Activated CD4-positive, alpha-beta memory T cell treated with anti-CD3 and anti-CD28 coated beads, Interleukin-2, amount 10 ng/mL, durations not matched to agents 7 days and 5 days (primary cell): ENCODE measurements at regions not wholly inside any gene's neighbourhood (a gene's known extent, or its start where the extent isn't known, plus 50 kb on each side); places are given as distances from the start of the nearest gene placed in this dataset.

ENCODE experiments used
- CTCF ChIA-PET: fragments of 350-600 bp; sonication (Branson Sonifier 250); formaldehyde crosslinking; loops from one replicate; lab custom pipeline; 2021; ENCODE audit warnings: antibody characterized with exemption, inconsistent platforms; lab: Charles Lee
- POLR2A ChIA-PET: fragments of 350-600 bp; sonication (Branson Sonifier 250); formaldehyde crosslinking; loops from one replicate; lab custom pipeline; 2021; ENCODE audit warnings: antibody characterized with exemption; lab: Charles Lee
- DNase-seq: peaks from one replicate; pipeline ENCODE4 v3.0.0-alpha.2; 2020
- H3K27ac Mint-ChIP-seq: one replicate; pipeline ENCODE4 v1.8.0; 2021; ENCODE audit warnings: mild to moderate bottlenecking, mixed read lengths
- H3K27me3 Mint-ChIP-seq: one replicate; pipeline ENCODE4 v1.8.0; 2021; ENCODE audit warnings: mixed read lengths
- H3K36me3 Mint-ChIP-seq: one replicate; pipeline ENCODE4 v1.8.0; 2021; ENCODE audit warnings: low read depth, mixed read lengths
- H3K4me1 Mint-ChIP-seq: one replicate; pipeline ENCODE4 v1.8.0; 2021; ENCODE audit warnings: mixed read lengths
- H3K4me3 Mint-ChIP-seq: one replicate; pipeline ENCODE4 v1.8.0; 2021; ENCODE audit warnings: mild to moderate bottlenecking, mixed read lengths
- H3K9me3 Mint-ChIP-seq: one replicate; pipeline ENCODE4 v1.8.0; 2021; ENCODE audit warnings: mixed read lengths

DNA sequence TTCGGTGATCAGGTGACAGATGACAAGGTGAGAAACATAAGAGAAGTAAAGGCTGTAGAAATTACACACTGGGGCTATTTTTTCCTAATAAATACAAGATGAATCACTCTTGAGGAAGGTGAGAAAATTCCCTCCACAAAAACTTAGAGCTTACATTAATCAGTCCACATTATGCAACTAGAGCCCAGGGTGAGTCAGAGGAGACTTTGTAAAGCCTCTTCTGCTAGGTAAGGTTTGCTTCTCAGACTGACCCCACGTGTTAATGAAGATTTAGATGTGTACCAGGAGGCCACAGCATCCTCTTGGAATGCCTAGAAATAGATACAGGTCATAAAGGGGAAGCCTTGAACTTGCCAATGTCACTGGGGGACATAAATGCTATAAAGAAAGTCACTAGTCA is 396.0 kb upstream of the SMIM31 start:
- CTCF ChIA-PET: no interaction called here
- no peaks in the 10 kb centered on the region for H3K9me3 Mint-ChIP-seq
- H3K27me3 Mint-ChIP-seq: no peaks in the 10 kb centered on the region
- H3K4me1 Mint-ChIP-seq: no peaks in the 10 kb centered on the region
- POLR2A ChIA-PET: no interaction called here
- no peaks in the 10 kb centered on the region for H3K36me3 Mint-ChIP-seq
- no peak overlapping the region for H3K4me3 Mint-ChIP-seq
- DNase-seq: no peak
- no peak overlapping the region for H3K27ac Mint-ChIP-seq

DNA sequence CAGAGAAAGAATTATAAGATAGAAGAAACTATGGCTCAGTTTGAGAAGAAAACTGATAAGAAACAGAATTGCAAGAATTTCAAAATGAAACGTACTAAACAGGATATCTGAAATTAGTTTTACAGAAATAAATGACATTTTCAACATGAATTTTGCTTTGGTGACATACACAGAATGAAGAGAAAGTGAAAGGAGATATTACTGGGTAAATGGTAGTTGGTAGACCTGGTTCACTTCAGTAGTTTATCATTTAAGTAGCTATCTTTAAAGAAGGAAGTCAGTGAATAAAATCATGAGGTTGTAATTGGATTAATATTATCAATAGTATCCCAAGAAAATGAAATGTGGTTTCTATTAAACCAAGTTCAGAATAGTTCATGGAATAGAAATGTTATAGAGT is 395.5 kb upstream of the SMIM31 start:
- Mint-ChIP-seq H3K9me3 (no peaks in the 10 kb centered on the region), H3K4me1 (no peaks in the 10 kb centered on the region), H3K27ac (no peak overlapping the region), H3K27me3 (no peaks in the 10 kb centered on the region), H3K4me3 (no peak overlapping the region), H3K36me3 (no peaks in the 10 kb centered on the region)
- no peak for DNase-seq
- CTCF ChIA-PET: no interaction called here
- POLR2A ChIA-PET: no interaction called here

- DNase-seq: no peak
- Mint-ChIP-seq H3K27ac (no peak overlapping the region), H3K27me3 (no peaks in the 10 kb centered on the region), H3K4me1 (no peaks in the 10 kb centered on the region), H3K36me3 (no peaks in the 10 kb centered on the region), H3K4me3 (no peak overlapping the region), H3K9me3 (no peaks in the 10 kb centered on the region)
- ChIA-PET CTCF (no interaction called here), POLR2A (no interaction called here)
Observed at GRCh38 chr4:164359881-164360280, 394.1 kb upstream of the SMIM31 start.

GRCh38 chr4:164368894-164369293 is 385.0 kb upstream of the SMIM31 start:
- Mint-ChIP-seq H3K36me3 (no peaks in the 10 kb centered on the region), H3K4me1 (no peaks in the 10 kb centered on the region), H3K27me3 (no peaks in the 10 kb centered on the region), H3K4me3 (no peak overlapping the region), H3K9me3 (no peaks in the 10 kb centered on the region), H3K27ac (no peak overlapping the region)
- CTCF ChIA-PET: no interaction called here
- POLR2A ChIA-PET: no interaction called here
- no peak for DNase-seq

DNA sequence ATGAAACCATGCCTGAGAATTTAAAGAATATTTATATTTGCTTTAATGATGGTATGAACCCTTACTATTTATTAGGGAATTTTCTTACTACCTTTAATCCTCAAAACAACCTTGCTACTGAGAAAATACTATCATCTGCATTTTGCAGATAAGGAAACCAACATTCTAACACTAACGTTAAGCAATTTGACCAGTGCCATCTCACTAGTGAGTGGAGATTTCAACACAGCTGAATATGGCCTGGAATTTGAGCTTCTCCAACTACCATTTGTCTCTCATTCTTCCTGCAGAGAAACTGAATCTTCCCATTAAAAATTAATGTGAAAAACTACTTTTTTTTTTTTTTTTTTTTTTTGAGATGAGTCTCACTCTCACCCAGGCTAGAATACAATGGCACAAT is 380.9 kb upstream of the SMIM31 start:
- Mint-ChIP-seq H3K36me3 (no peaks in the 10 kb centered on the region), H3K4me3 (no peak overlapping the region), H3K27me3 (no peaks in the 10 kb centered on the region), H3K9me3 (no peaks in the 10 kb centered on the region), H3K4me1 (no peaks in the 10 kb centered on the region), H3K27ac (no peak overlapping the region)
- POLR2A ChIA-PET: no interaction called here
- DNase-seq: no peak
- CTCF ChIA-PET: interaction anchor here (0.7 kb wide), 1 partner anchor 266 kb away, joined by 3 read pairs; no protein-coding TSS in a partner anchor

DNA sequence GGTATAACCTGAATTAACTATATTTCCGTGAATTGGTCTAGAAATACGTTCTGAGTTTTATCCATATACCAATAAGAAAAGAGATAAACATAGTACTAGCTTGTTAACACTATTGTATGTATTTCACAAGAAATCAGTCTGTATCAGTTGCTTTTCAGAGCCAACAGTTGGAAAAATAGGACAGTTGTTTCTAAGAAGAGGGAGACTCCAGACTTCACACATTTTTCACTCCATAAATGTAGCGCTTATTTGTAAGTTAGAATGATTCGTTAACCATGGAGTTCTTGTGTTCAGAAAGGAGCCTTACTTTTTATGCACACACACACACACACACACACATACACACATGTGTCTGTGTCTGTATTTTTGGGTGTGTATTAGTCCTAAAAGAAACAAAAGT is 376.7 kb upstream of the SMIM31 start:
- Mint-ChIP-seq H3K27ac (no peak overlapping the region), H3K27me3 (no peaks in the 10 kb centered on the region), H3K36me3 (no peaks in the 10 kb centered on the region), H3K4me3 (no peak overlapping the region), H3K9me3 (no peaks in the 10 kb centered on the region), H3K4me1 (no peaks in the 10 kb centered on the region)
- DNase-seq: no peak
- POLR2A ChIA-PET: no interaction called here
- CTCF ChIA-PET: no interaction called here

DNA sequence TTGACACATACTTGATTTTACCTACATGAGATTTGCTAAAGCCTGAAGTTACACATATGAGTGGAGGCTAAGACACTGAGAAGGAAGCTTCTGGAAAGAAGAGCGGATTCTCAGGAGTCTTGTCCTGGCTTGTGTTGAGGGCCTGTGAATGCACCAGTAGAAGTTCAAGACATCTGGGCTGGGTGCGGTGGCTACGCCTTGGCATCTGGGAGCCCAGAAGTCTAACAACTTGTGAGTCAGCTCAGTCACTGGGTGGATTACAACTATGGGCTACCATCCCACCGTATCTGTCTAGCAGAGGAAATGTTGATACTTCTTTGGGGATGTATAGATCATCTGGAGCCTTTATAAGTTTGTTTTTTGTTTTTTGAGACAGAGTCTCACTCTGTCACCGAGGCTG is 375.6 kb upstream of the SMIM31 start:
- no peaks in the 10 kb centered on the region for H3K36me3 Mint-ChIP-seq
- H3K4me1 Mint-ChIP-seq: no peaks in the 10 kb centered on the region
- H3K4me3 Mint-ChIP-seq: no peak overlapping the region
- CTCF ChIA-PET: no interaction called here
- DNase-seq: no peak
- no peaks in the 10 kb centered on the region for H3K9me3 Mint-ChIP-seq
- POLR2A ChIA-PET: no interaction called here
- H3K27me3 Mint-ChIP-seq: peaks cover 9% of the 10 kb centered on the region
- H3K27ac Mint-ChIP-seq: no peak overlapping the region

GRCh38 chr4:164379694-164380093 is 374.2 kb upstream of the SMIM31 start:
- POLR2A ChIA-PET: no interaction called here
- no peaks in the 10 kb centered on the region for H3K9me3 Mint-ChIP-seq
- H3K4me3 Mint-ChIP-seq: no peak overlapping the region
- H3K27me3 Mint-ChIP-seq: peaks cover 15% of the 10 kb centered on the region
- H3K27ac Mint-ChIP-seq: no peak overlapping the region
- CTCF ChIA-PET: no interaction called here
- H3K36me3 Mint-ChIP-seq: no peaks in the 10 kb centered on the region
- no peak for DNase-seq
- no peaks in the 10 kb centered on the region for H3K4me1 Mint-ChIP-seq

DNA sequence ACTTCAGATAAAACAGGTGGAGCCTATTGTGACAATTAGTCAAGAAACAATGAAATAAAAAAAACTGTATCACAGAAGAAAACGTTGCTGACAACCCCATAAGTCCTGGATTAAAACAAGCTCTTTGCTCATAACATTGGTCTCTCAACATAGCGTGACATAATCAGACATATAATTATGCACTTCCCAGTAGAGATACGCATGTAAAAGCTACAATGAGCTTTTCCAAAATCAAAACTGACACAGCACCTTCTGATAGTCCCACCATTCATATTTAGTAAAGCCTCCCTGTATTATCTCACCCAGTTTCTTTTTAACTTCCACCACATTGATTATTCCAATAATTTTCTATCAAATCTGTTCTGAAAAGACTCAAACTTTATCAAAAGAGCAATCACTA is 372.1 kb upstream of the SMIM31 start:
- no peak for DNase-seq
- CTCF ChIA-PET: no interaction called here
- Mint-ChIP-seq H3K9me3 (no peaks in the 10 kb centered on the region), H3K27ac (no peak overlapping the region), H3K4me1 (no peaks in the 10 kb centered on the region), H3K27me3 (peaks cover 17% of the 10 kb centered on the region), H3K36me3 (no peaks in the 10 kb centered on the region), H3K4me3 (no peak overlapping the region)
- POLR2A ChIA-PET: no interaction called here

- H3K27me3 Mint-ChIP-seq: peaks cover 17% of the 10 kb centered on the region
- no peaks in the 10 kb centered on the region for H3K4me1 Mint-ChIP-seq
- no peaks in the 10 kb centered on the region for H3K9me3 Mint-ChIP-seq
- no peaks in the 10 kb centered on the region for H3K36me3 Mint-ChIP-seq
- no peak overlapping the region for H3K4me3 Mint-ChIP-seq
- no peak overlapping the region for H3K27ac Mint-ChIP-seq
- DNase-seq: no peak
- POLR2A ChIA-PET: no interaction called here
- CTCF ChIA-PET: no interaction called here
Observed at GRCh38 chr4:164383058-164383357, 370.9 kb upstream of the SMIM31 start.

- peaks cover 17% of the 10 kb centered on the region for H3K27me3 Mint-ChIP-seq
- no peak overlapping the region for H3K27ac Mint-ChIP-seq
Observed at GRCh38 chr4:164383358-164384220, 370.3 kb upstream of the SMIM31 start.

DNA sequence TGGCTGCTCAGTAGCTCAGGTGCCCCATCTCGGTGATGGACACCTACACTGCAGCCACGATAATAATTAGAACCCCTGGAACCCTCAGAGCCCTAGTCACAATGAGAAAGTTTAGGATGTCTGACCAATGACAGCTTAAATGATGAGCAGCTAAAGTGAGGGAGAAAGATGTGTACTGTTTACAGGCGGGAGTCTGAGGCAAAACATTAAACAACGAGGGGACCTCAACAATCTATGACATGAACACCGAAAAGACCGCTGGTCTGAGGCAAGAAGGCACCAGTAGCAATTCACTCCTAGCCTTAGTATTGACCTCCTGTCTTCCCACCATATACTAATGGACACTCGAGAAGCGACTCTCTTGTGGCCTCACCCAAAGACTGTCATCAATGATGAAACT is 369.5 kb upstream of the SMIM31 start:
- Mint-ChIP-seq H3K36me3 (no peaks in the 10 kb centered on the region), H3K4me1 (no peaks in the 10 kb centered on the region), H3K27me3 (peaks cover 17% of the 10 kb centered on the region), H3K4me3 (no peak overlapping the region), H3K27ac (no peak overlapping the region), H3K9me3 (no peaks in the 10 kb centered on the region)
- POLR2A ChIA-PET: no interaction called here
- CTCF ChIA-PET: no interaction called here
- no peak for DNase-seq

More at GRCh38 chr4:164383358-164384220, 370.3 kb upstream of the SMIM31 start:
- no peak for DNase-seq
- ChIA-PET POLR2A (no interaction called here), CTCF (no interaction called here)
- Mint-ChIP-seq H3K4me3 (no peak overlapping the region), H3K4me1 (no peaks in the 10 kb centered on the region), H3K9me3 (no peaks in the 10 kb centered on the region), H3K36me3 (no peaks in the 10 kb centered on the region)

- H3K4me3 Mint-ChIP-seq: no peak overlapping the region
- H3K36me3 Mint-ChIP-seq: no peaks in the 10 kb centered on the region
- H3K9me3 Mint-ChIP-seq: no peaks in the 10 kb centered on the region
- CTCF ChIA-PET: no interaction called here
- no peak for DNase-seq
- H3K27me3 Mint-ChIP-seq: no peaks in the 10 kb centered on the region
- POLR2A ChIA-PET: no interaction called here
- H3K4me1 Mint-ChIP-seq: no peaks in the 10 kb centered on the region
- H3K27ac Mint-ChIP-seq: no peak overlapping the region
Observed at GRCh38 chr4:164396439-164396838, 357.5 kb upstream of the SMIM31 start.

DNA sequence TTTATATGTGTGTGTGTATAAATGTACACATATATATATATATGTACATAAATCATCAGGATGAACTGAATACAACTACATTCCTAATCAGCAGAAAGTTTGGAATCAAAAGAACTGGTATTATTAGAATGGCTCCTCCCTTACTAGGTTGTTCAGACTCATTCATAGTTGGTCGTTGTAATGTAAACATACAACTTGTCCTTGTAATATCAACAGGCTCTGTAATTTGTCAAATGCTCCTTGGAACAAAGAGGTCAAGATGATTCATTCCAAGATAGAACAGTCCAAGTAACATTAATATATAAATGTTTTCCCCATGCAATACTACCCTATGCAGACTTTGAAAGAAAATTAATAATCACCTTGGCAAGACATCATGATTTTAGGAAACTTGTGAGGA is 351.4 kb upstream of the SMIM31 start:
- H3K27ac Mint-ChIP-seq: no peak overlapping the region
- ChIA-PET POLR2A (no interaction called here), CTCF (no interaction called here)
- DNase-seq: no peak
- H3K4me3 Mint-ChIP-seq: no peak overlapping the region
- no peaks in the 10 kb centered on the region for H3K36me3 Mint-ChIP-seq
- no peaks in the 10 kb centered on the region for H3K27me3 Mint-ChIP-seq
- H3K9me3 Mint-ChIP-seq: no peaks in the 10 kb centered on the region
- no peaks in the 10 kb centered on the region for H3K4me1 Mint-ChIP-seq
